ENCODE measurements at regions not wholly inside any gene's neighbourhood (a gene's known extent, or its start where the extent isn't known, plus 50 kb on each side); places are given as distances from the start of the nearest gene placed in this dataset.

GRCh38 chr7:47088329-47089067 lies 493.4 kb downstream of the TNS3 start:
- POLR2A ChIA-PET, result interaction anchor here (0.5 kb wide), 1 partner anchor 31 kb away, joined by 3 read pairs; no protein-coding TSS in a partner anchor
- Histone ChIP-seq H3K27ac (ENCODE audit: low read depth, low read length, poor library complexity, severe bottlenecking) (no peak overlapping the region), H3K36me3 (ENCODE audit: insufficient read depth, low read length) (peaks cover 6% of the 10 kb centered on the region), H3K79me2 (ENCODE audit: insufficient read depth, low read depth, low read length) (no peaks in the 10 kb centered on the region), H2AFZ (ENCODE audit: low read length) (no peak overlapping the region), H3K4me1 (ENCODE audit: insufficient read depth, low read length, poor library complexity, severe bottlenecking) (no peaks in the 10 kb centered on the region), H3K9me2 (ENCODE audit: insufficient read depth, low read length) (no peaks in the 10 kb centered on the region), H4K20me1 (ENCODE audit: insufficient read depth, low read length) (no peaks in the 10 kb centered on the region), H3K4me2 (ENCODE audit: low read length) (no peak overlapping the region), H3K9me3 (ENCODE audit: low read length) (no peaks in the 10 kb centered on the region; the same call in 1 of the 2 replicates), H3K4me3 (ENCODE audit: low read depth, low read length, poor library complexity, severe bottlenecking) (no peak overlapping the region)
- intact Hi-C loops (cut with micrococcal nuclease; ENCODE audit: unreplicated experiment), result loop anchor here (2.0 to 5.0 kb wide), 2 partner anchors 94 to 312 kb away; no protein-coding TSS in a partner anchor
- TF ChIP-seq EZH2phosphoT487 (IDR thresholded peaks at IDR 0.05; ENCODE audit: borderline replicate concordance, low read depth, low read length) (no peak), CTCF (conservative IDR thresholded peaks at IDR 0.05; ENCODE audit: low read length) (peak; percentile 95)
- no TSS peak for BruUV-seq (replicated peaks)
- DNase-seq (ENCODE audit: low spot score), result peak; percentile 45
- CTCF ChIA-PET (ENCODE audit: unreplicated experiment), result no interaction called here

GRCh38 chr7:47087866-47088265 lies 494.0 kb downstream of the TNS3 start:
- BruUV-seq (replicated peaks), result no TSS peak
- POLR2A ChIA-PET, result interaction anchor here (0.6 kb wide), 1 partner anchor 60 kb away, joined by 4 read pairs; no protein-coding TSS in a partner anchor
- CTCF ChIA-PET (ENCODE audit: unreplicated experiment), result no interaction called here
- Histone ChIP-seq H3K4me3 (ENCODE audit: low read depth, low read length, poor library complexity, severe bottlenecking) (no peak overlapping the region), H3K36me3 (ENCODE audit: insufficient read depth, low read length) (peaks cover 6% of the 10 kb centered on the region), H3K9me2 (ENCODE audit: insufficient read depth, low read length) (no peaks in the 10 kb centered on the region), H3K9me3 (ENCODE audit: low read length) (no peaks in the 10 kb centered on the region; the same call in 1 of the 2 replicates), H4K20me1 (ENCODE audit: insufficient read depth, low read length) (no peaks in the 10 kb centered on the region), H2AFZ (ENCODE audit: low read length) (no peak overlapping the region), H3K4me1 (ENCODE audit: insufficient read depth, low read length, poor library complexity, severe bottlenecking) (no peaks in the 10 kb centered on the region), H3K4me2 (ENCODE audit: low read length) (no peak overlapping the region), H3K79me2 (ENCODE audit: insufficient read depth, low read depth, low read length) (no peaks in the 10 kb centered on the region), H3K27ac (ENCODE audit: low read depth, low read length, poor library complexity, severe bottlenecking) (no peak overlapping the region)
- no peak for DNase-seq (ENCODE audit: low spot score)
- intact Hi-C loops (cut with micrococcal nuclease; ENCODE audit: unreplicated experiment), result loop anchor here (2.0 to 5.0 kb wide), 2 partner anchors 94 to 311 kb away; no protein-coding TSS in a partner anchor
- no peak for TF ChIP-seq EZH2phosphoT487 (IDR thresholded peaks at IDR 0.05; ENCODE audit: borderline replicate concordance, low read depth, low read length)
- no peak for TF ChIP-seq CTCF (conservative IDR thresholded peaks at IDR 0.05; ENCODE audit: low read length)
